ENCODE measurements at regions not wholly inside any gene's neighbourhood (a gene's known extent, or its start where the extent isn't known, plus 50 kb on each side); places are given as distances from the start of the nearest gene placed in this dataset.

DNA sequence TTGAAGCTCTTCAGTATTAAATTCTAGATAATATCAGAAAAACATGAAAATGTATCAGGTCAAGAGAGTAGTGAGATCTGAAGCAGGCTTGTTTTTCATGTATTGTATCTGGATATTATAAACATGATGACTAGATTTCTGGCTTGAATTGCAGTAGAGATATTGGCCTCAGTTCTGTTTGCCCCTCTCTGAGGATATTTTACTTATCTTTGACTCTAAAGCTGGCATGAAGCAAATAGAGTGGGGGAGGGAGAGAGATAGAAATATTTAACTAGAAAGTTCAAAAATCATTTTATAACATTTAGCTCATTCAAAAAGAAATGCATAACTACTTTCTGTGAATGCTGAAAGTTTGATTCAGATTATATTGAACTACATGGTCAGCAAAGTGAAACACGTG, 929.7 kb upstream of the KCND2 start:
- H3K27ac ChIP-seq: no peak overlapping the region
- no peaks in the 10 kb centered on the region for H3K4me1 ChIP-seq (ENCODE audit: control insufficient read depth in 1 of 2, insufficient read depth in 1 of 2, low read depth in 1 of 2, low read length in 1 of 2)
- no peaks in the 10 kb centered on the region for H3K36me3 ChIP-seq
- no peaks in the 10 kb centered on the region for H3K27me3 ChIP-seq
- H3K4me3 ChIP-seq (ENCODE audit: low read depth in 1 of 2, low read length in 1 of 2): no peak overlapping the region
- TF ChIP-seq CTCF (IDR thresholded peaks at IDR 0.05): no peak
- H3K9me3 ChIP-seq: no peaks in the 10 kb centered on the region

DNA sequence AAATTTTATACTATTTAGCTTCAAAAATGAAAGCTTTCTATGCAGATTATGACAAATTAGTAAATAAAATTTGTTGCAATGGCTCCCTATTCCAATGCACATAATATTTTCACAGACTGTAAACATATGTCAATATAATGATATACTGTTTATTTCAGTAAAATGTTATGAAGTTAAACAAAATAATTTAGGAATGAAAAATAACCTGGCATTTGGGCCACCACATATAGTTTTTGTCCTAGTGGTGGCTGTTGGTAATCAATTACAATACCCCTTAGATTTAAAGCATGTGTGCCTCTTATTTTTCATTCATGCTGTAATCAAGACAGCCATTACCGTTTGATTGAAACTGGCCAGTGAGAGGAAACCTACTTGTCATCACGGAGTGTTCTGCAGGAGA, 928.5 kb upstream of the KCND2 start:
- TF ChIP-seq CTCF (IDR thresholded peaks at IDR 0.05): no peak
- H3K36me3 ChIP-seq: no peaks in the 10 kb centered on the region
- no peak overlapping the region for H3K4me3 ChIP-seq (ENCODE audit: low read depth in 1 of 2, low read length in 1 of 2)
- no peaks in the 10 kb centered on the region for H3K9me3 ChIP-seq
- H3K27me3 ChIP-seq: no peaks in the 10 kb centered on the region
- no peak overlapping the region for H3K27ac ChIP-seq
- no peaks in the 10 kb centered on the region for H3K4me1 ChIP-seq (ENCODE audit: control insufficient read depth in 1 of 2, insufficient read depth in 1 of 2, low read depth in 1 of 2, low read length in 1 of 2)

GRCh38 chr7:119348491-119348890, 924.5 kb upstream of the KCND2 start:
- Histone ChIP-seq H3K27me3 (no peaks in the 10 kb centered on the region), H3K36me3 (no peaks in the 10 kb centered on the region), H3K4me3 (ENCODE audit: low read depth in 1 of 2, low read length in 1 of 2) (no peak overlapping the region), H3K9me3 (no peaks in the 10 kb centered on the region), H3K27ac (no peak overlapping the region), H3K4me1 (ENCODE audit: control insufficient read depth in 1 of 2, insufficient read depth in 1 of 2, low read depth in 1 of 2, low read length in 1 of 2) (no peaks in the 10 kb centered on the region)
- no peak for TF ChIP-seq CTCF (IDR thresholded peaks at IDR 0.05)

- no peak for TF ChIP-seq CTCF (IDR thresholded peaks at IDR 0.05)
- H3K4me3 ChIP-seq (ENCODE audit: low read depth in 1 of 2, low read length in 1 of 2): no peak overlapping the region
- H3K36me3 ChIP-seq: no peaks in the 10 kb centered on the region
- H3K27me3 ChIP-seq: no peaks in the 10 kb centered on the region
- no peaks in the 10 kb centered on the region for H3K4me1 ChIP-seq (ENCODE audit: control insufficient read depth in 1 of 2, insufficient read depth in 1 of 2, low read depth in 1 of 2, low read length in 1 of 2)
- H3K27ac ChIP-seq: no peak overlapping the region
- H3K9me3 ChIP-seq: no peaks in the 10 kb centered on the region
Observed at GRCh38 chr7:119350334-119350733, 922.6 kb upstream of the KCND2 start.

- Histone ChIP-seq H3K36me3 (no peaks in the 10 kb centered on the region), H3K27me3 (no peaks in the 10 kb centered on the region), H3K9me3 (no peaks in the 10 kb centered on the region), H3K4me3 (ENCODE audit: low read depth in 1 of 2, low read length in 1 of 2) (no peak overlapping the region), H3K4me1 (ENCODE audit: control insufficient read depth in 1 of 2, insufficient read depth in 1 of 2, low read depth in 1 of 2, low read length in 1 of 2) (no peaks in the 10 kb centered on the region), H3K27ac (no peak overlapping the region)
- no peak for TF ChIP-seq CTCF (IDR thresholded peaks at IDR 0.05)
Observed at GRCh38 chr7:119351320-119351719, 921.7 kb upstream of the KCND2 start.

DNA sequence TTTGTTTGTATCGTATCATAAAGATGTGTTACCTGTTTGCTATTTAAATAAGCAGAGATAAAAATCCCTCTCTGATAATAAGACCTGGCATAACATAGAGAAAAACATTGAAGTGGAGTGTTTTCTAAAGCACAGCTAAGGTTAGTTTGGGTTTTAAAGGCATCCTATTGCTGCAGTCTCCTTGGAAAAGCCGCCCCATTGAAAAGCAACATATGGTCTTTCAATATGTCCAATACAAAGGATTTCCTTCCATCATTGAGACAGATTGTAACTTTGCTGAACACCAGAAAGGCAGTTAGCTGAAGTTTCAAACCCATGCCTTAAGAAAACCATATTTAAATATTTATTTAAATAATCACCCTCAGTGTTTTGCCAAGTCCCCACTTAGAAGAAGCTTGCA, 898.5 kb upstream of the KCND2 start:
- Histone ChIP-seq H3K4me1 (ENCODE audit: control insufficient read depth in 1 of 2, insufficient read depth in 1 of 2, low read depth in 1 of 2, low read length in 1 of 2) (no peaks in the 10 kb centered on the region), H3K4me3 (ENCODE audit: low read depth in 1 of 2, low read length in 1 of 2) (no peak overlapping the region), H3K36me3 (no peaks in the 10 kb centered on the region), H3K27me3 (no peaks in the 10 kb centered on the region), H3K9me3 (no peaks in the 10 kb centered on the region), H3K27ac (no peak overlapping the region)
- TF ChIP-seq CTCF (IDR thresholded peaks at IDR 0.05): no peak

Measured in neutrophil (primary cell).